ENCODE measurements at regions not wholly inside any gene's neighbourhood (a gene's known extent, or its start where the extent isn't known, plus 50 kb on each side); places are given as distances from the start of the nearest gene placed in this dataset.

DNA sequence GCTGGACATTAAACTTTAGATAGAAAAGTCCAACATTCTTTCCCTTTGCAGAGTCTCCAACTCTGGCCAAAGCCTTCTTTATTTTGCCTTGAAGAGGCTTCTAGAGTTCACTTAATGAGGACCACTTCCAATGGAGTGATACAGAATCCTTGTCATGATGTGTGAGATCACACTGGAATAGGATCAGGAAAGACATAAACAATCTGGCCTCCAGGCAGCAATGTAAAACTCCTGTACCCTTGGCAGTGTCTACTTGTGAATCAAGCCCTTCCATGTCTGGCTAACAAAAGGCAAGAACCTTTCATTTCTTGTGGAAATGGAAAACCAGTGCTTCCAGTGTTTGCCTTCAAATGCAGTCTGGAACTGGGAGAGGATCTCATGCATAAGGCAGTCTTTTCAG lies 56.5 kb upstream of the FIBIN start:
- TF ChIP-seq, protein P1, sequence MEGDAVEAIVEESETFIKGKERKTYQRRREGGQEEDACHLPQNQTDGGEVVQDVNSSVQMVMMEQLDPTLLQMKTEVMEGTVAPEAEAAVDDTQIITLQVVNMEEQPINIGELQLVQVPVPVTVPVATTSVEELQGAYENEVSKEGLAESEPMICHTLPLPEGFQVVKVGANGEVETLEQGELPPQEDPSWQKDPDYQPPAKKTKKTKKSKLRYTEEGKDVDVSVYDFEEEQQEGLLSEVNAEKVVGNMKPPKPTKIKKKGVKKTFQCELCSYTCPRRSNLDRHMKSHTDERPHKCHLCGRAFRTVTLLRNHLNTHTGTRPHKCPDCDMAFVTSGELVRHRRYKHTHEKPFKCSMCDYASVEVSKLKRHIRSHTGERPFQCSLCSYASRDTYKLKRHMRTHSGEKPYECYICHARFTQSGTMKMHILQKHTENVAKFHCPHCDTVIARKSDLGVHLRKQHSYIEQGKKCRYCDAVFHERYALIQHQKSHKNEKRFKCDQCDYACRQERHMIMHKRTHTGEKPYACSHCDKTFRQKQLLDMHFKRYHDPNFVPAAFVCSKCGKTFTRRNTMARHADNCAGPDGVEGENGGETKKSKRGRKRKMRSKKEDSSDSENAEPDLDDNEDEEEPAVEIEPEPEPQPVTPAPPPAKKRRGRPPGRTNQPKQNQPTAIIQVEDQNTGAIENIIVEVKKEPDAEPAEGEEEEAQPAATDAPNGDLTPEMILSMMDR (IDR thresholded peaks at IDR 0.05 in 8 of 11, conservative IDR thresholded peaks at IDR 0.05 in 3 of 11): no peak
- no peak for TF ChIP-seq POLR2A (IDR thresholded peaks at IDR 0.05)

Measured in spleen (tissue), 7 donors.